HG03066 (cell line): ENCODE measurements at regions not wholly inside any gene's neighbourhood (a gene's known extent, or its start where the extent isn't known, plus 50 kb on each side); places are given as distances from the start of the nearest gene placed in this dataset.
"Not testable (repeated sequence)": the region's sequence is repeated elsewhere in the genome, so short reads cannot be mapped to it uniquely, and the experiment has no call there.

ENCODE experiments used
- ATAC-seq: cut with Tn5 transposase; IDR thresholded peaks from one replicate; pipeline ENCODE4 v1.9.1; 2021; ENCODE audit warnings: low read depth; ENCODE audit not compliant: unreplicated experiment

DNA sequence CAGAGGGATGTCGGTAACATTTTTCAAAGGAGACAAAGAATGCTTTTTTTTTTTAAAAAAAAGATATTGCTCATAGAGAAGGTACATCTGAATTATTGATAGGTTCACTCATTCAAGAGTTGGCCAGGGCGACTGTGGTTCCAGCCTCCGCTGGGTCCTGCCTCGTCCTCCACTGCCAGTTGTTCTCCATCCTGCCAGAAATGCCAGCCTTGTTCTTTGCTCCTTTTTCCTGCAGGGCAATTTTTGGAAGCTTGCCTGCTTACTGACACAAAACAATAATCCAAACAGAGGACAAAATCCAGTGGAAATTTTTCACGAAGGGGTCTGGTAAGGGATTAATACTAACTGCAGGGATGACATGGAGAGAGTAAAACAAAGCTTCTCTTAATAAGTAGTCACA, 1113.0 kb downstream of the CBLN2 start:
- no peak for ATAC-seq

DNA sequence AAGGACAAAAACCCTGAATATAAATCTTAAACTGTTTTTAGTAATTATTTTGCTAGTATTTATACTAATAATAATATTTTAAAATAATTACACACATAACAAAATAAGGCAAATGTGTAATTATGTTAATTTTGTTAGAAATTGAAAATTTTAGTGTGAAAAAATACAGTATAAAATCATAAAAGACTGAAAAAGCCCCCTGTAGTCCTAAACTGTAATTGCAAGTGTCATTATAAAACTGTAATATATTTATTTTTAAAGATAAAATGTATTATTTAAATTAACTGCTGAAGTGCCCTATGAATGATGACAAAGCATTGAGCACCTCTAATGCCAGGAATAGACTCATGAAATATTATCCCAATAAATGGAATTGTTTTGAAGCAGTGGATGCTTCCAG, 1117.7 kb downstream of the CBLN2 start:
- no peak for ATAC-seq

DNA sequence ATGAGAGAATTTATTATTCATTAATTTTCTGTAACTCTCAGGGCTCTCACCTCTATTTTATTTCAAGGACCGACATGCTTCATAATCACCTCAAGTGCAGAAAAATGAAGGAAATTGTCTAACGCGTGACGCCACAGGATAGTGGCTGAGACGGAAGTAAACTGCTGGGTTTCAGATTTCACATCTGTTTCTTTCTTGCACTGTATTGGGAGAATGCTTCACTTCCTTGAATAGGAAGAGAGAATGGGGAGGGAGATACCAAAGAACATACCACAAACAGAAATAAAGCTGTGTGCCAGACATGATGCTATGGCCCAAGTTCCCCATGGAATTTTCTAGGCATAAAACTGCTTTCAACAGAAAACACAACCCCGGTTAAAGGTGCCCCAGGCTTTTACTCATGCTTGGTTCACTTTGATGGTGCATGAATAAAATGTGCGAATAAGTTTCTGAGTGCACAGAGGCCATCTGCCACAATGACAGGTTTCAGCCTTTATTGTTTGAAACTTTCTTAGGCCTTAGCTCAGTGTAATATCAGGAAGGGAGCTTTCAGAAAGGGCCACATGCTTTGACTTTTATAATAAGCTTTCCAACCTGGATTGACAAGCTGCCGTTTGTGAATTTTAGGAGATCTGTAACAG, 1116.4 kb downstream of the SOCS6 start:
- no peak for ATAC-seq

- ATAC-seq: no peak
Measured at GRCh38 chr18:71403501-71403900, 1114.7 kb downstream of the SOCS6 start.

- no peak for ATAC-seq
Measured at GRCh38 chr18:71398531-71398930, 1109.7 kb downstream of the SOCS6 start.

GRCh38 chr18:71388148-71388547, 1099.3 kb downstream of the SOCS6 start:
- ATAC-seq: no peak

DNA sequence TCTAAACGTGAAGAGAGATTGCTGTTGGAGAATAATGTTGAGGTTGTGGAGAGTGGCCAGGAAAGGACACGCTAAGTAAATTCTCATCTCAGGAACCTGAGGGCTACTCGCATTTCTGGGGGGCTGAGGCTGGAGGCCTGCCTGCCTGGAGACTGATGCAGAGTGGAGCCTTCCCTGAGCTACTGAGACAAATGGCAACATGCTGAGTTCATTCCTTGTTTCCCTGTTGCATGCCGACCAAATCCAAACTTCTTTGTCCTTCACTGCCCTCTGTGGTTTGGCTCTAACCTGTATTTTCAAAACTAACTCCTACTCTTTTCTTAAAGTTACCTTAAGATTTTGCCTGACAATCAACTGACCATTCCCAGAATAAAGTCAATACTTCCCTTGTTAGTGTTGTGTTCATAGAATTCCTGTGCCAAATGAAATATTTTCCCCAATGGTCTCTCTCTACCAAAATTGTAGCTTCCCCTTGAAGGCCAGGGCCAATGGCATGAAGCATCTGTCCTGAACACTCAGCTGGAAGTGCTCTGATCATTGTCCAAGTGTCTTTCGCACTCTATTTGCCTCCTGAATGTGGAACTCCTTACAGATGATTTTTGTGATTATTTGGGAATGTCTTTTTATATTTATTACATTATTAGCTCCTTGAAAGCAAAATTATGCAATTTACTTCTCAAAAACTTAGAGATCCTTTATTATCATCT, 1085.6 kb downstream of the SOCS6 start:
- no peak for ATAC-seq

DNA sequence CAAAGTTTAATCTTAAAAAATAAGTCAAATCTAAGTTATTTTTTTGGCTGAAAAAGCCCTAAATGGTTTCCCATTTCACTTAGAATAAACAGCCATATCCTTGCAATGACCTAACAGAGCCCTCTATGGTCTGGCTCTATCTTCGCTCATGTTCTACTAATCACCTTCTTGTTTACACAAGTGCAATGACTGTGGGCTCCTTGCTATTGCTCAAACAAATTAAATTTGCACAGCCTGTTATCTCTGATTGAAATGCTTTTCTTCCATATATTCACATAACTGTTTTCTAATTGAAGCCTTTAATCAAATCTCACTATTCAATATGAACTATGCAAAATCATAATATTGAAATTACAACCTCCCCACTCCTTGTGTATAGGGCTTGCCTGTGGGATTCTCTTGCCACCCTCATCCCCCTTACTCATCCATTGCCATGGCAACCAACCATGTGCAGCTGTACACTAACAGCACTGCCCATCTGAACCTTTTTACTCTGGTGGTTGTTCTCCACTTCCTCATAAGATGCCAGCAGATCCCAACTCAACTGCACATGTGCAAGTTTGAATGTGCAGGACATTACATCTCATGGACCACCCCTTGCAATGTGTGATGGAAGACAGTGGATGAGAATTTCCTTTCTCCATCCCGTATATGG, 1083.2 kb downstream of the SOCS6 start:
- no peak for ATAC-seq

DNA sequence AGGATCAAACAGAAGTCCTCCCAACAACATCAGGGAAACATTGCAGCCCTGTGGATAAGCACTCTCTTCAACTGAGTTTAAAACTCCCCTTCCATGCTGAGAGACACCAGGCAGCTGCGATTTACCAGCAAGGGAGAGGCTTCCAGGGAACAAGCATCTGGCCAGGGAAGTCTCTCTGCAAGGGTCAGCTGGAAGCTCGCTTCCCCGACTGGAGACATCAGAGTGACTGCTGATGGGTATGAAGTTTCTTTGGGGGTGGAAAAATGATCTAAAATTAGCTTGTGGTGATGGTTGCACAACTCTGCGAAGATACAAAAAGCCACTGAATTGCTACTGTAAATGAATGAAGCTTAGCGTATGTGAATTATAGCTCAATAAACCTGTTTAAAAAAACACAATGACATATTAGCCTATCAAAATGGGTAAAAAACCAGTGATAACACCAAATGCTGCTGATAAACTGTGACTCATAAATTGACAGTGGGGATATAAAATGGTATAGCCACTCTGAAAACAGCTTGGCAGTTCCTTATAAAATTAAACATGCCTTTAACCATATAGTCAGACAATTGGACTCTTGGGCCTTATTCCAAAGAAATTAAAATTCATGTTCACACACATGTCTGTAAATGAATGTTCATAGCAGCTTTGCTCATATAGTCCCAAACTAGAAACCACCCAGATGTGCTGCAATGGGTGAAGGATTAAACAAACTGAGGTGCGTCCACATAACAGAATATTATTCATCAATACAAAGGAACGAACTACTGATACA, 1082.0 kb downstream of the SOCS6 start:
- no peak for ATAC-seq

- ATAC-seq: no peak
Measured at GRCh38 chr18:71370095-71370494, 1081.2 kb downstream of the SOCS6 start.

- no peak for ATAC-seq
Measured at GRCh38 chr18:71362140-71362539, 1073.3 kb downstream of the SOCS6 start.

- ATAC-seq: not testable (repeated sequence)
Measured at GRCh38 chr18:71355599-71355998, 1066.8 kb downstream of the SOCS6 start.

GRCh38 chr18:71352618-71353017, 1063.8 kb downstream of the SOCS6 start:
- ATAC-seq: no peak

DNA sequence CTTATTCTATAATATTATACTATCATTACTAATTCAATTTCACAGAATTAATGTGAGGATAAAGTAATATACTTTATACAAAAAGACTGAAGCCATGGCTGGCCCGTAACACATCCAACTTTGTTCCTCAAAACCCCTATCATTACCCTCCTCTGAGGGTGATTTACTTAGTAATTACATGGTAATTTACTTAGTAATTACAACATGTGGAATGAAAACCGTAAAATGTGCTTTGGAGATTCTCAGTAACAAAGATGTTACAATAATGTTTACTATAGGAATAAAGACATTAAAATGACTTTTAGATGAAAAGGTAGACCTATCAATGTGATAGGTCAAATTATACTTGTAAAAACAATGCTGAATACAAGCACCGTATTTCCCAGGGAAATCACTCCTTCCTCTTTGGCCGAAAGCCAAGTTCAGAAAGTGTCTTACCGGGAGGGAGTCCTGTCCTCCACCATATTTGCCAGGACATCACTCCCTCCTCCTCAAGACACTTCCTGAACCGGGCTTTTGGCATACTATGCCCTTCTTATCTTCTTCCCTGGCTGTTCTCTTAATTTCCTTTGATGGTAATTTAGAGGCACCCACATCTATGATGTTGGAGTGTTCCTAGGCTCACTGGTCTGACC, 1047.8 kb downstream of the SOCS6 start:
- ATAC-seq: no peak

DNA sequence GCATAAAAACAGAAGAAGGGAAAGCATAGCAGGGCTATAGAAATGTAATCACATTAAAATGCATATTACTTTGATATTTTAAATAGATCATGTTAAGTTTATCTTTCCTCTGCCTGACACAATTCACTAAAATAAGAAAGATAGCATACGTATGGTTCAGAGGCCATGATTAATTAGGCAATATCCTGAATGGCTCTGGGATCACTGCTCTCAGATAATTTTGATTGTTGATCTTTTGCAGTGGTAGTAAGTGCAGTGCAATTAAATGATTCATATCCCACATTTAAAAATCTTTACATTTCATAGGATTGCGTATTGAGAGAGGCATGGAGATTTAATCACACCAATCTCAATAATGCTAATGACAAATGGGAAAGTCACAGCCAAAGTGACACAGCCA, 1040.7 kb downstream of the SOCS6 start:
- ATAC-seq: no peak

DNA sequence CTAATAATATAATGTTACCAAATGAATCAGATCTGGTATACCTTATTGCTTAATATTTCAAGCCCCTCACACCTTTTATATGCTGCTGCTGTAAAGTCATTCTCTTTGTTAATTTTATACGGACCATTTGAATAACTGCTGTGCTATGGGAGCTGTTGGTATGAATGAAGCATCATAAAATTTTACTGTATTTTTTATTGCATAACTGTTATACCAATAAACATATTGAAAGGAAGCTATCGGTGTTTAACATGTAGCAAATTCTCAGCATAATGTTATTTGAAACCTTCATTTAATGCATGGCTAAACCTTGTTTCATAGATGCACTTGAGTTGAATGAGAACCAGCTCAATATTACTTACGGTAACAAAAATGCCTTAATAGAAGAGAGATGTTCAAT, 1040.3 kb downstream of the SOCS6 start:
- ATAC-seq: no peak

DNA sequence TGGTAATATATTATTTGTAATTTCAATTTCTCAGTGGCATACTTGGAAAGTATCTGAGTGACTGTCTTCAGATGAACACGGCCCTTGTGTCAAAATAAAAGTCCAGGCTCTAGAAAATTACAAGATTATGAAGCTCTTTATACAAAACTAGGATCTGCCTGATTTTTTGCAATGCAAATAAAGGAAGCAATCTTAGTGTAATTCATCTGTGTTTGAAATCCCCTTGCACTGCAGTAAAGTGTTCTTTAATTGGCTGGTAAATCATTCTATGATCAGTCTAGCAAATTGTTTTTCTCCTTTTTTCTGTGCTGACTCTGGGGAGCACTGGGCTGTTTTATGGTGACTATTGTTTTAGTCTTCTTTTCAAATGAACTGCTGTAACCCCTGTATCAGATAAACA, 1039.0 kb downstream of the SOCS6 start:
- no peak for ATAC-seq

DNA sequence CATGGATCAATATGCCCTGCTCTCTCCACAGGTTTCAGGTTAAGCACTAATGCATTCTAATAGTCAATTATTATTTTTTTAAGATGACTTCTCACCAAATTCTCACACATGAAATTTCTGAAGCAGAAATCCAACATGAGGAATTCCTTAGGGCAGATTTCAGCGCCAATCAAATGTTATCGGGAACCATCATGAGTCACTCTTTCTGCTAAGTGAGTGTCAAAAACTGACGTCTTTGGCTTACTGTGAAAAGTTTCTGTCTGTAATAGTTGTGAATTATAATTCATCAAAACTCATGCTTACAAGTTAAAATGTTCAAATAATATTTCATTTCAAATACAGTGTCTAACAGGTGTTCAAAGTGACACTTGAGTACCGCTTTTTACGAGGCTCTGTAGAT, 1038.6 kb downstream of the SOCS6 start:
- ATAC-seq: no peak

DNA sequence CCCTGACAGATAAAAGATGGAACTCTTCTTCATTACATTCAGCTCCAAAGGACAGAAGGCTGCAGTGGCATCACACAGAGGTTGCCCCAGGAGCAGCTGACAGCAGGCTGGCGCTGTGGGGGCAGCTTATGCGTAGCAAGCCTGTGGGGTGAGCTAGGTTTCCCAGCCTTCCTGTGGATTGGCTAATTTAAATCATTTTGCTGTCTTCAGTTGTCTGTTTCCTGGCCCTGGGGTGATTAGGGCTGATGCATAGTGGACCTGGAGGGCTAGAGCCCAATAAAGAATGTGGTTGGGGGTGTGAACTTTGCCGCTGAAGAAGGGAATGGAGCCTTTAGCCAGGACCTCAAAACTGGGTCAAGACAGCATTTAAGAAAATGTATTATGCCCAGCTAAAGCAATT, 1038.0 kb downstream of the SOCS6 start:
- ATAC-seq: no peak

GRCh38 chr18:71324356-71324755, 1035.5 kb downstream of the SOCS6 start:
- ATAC-seq: no peak

GRCh38 chr18:71322201-71322600, 1033.4 kb downstream of the SOCS6 start:
- no peak for ATAC-seq
